PC-3 (cell line): ENCODE measurements at regions not wholly inside any gene's neighbourhood (a gene's known extent, or its start where the extent isn't known, plus 50 kb on each side); places are given as distances from the start of the nearest gene placed in this dataset.

ENCODE experiments used
- ATAC-seq: fragments of 200-7000 bp; cut with Tn5 transposase; 2 replicates; pipeline ENCODE4 v1.9.1; 2020; ENCODE audit warnings: mild to moderate bottlenecking, moderate library complexity
- BruUV-seq: library from RNA; stranded (reverse); fragments of 400-500 nt; replicated peaks from 2 replicates; lab custom pipeline; 2021; lab: Mats Ljungman, UMichigan
- CTCF ChIA-PET: fragments of 300-600 bp; sonication (Branson Sonifier 250); formaldehyde crosslinking; loops from one replicate; lab custom pipeline; 2022; ENCODE audit warnings: antibody characterized with exemption; lab: Charles Lee
- POLR2A ChIA-PET: fragments of 300-600 bp; sonication (Branson Sonifier 250); formaldehyde crosslinking; loops from one replicate; lab custom pipeline; 2022; ENCODE audit warnings: antibody characterized with exemption; ENCODE audit not compliant: unreplicated experiment; lab: Charles Lee
- DNase-seq: peaks from one replicate; pipeline ENCODE4 v3.0.0-alpha.2; 2015
- H2AFZ ChIP-seq: fragments of 300-600 bp; sonication (generic); 2 replicates; pipeline ENCODE4 v1.6.0; 2016; ENCODE audit warnings: antibody characterized with exemption, low read length
- H3F3A ChIP-seq: fragments of 300-600 bp; sonication (generic); one replicate; pipeline ENCODE4 v1.6.0; 2017; ENCODE audit warnings: antibody characterized with exemption, low read length, control low read depth, mild to moderate bottlenecking; ENCODE audit not compliant: unreplicated experiment
- H3K27ac ChIP-seq: fragments of 300-600 bp; sonication (generic); 2 replicates; pipeline ENCODE4 v1.5.1; 2016; ENCODE audit warnings: mild to moderate bottlenecking, low read length
- H3K27me3 ChIP-seq: fragments of 300-600 bp; sonication (generic); 2 replicates; pipeline ENCODE4 v1.6.1; 2016; ENCODE audit warnings: low read length, mixed read lengths
- H3K36me3 ChIP-seq: fragments of 300-600 bp; sonication (generic); 2 replicates; pipeline ENCODE4 v1.6.1; 2016; ENCODE audit warnings: low read depth, mixed run types, low read length, mixed read lengths
- H3K4me1 ChIP-seq: fragments of 300-600 bp; sonication (generic); 2 replicates; pipeline ENCODE4 v1.5.1; 2016; ENCODE audit warnings: low read length; ENCODE audit not compliant: insufficient read depth
- H3K4me2 ChIP-seq: fragments of 300-600 bp; sonication (generic); 2 replicates; pipeline ENCODE4 v1.6.0; 2016; ENCODE audit warnings: low read length
- H3K4me3 ChIP-seq: fragments of 300-600 bp; sonication (generic); 2 replicates; pipeline ENCODE4 v1.5.1; 2016; ENCODE audit warnings: mild to moderate bottlenecking, low read length, mixed read lengths
- H3K79me2 ChIP-seq: fragments of 300-600 bp; sonication (generic); 2 replicates; pipeline ENCODE4 v1.6.1; 2017; ENCODE audit warnings: low read length, mixed read lengths
- H3K9ac ChIP-seq: fragments of 300-600 bp; sonication (generic); 2 replicates; pipeline ENCODE4 v1.6.0; 2016; ENCODE audit warnings: mild to moderate bottlenecking, low read length
- H3K9me2 ChIP-seq: fragments of 300-600 bp; sonication (generic); replicated peaks from 2 replicates; pipeline ENCODE4 v1.6.1; 2016; ENCODE audit warnings: mixed run types, low read length, mixed read lengths
- H3K9me3 ChIP-seq: fragments of 300-600 bp; sonication (generic); 2 replicates; pipeline ENCODE4 v1.6.1; 2016; ENCODE audit warnings: low read length, mixed read lengths
- H4K20me1 ChIP-seq: fragments of 300-600 bp; sonication (generic); 2 replicates; pipeline ENCODE4 v1.6.1; 2016; ENCODE audit warnings: low read length, mixed read lengths
- CTCF ChIP-seq: fragments of 300-600 bp; sonication (generic); conservative IDR thresholded peaks from 2 replicates; pipeline ENCODE4 v1.5.1; 2017; ENCODE audit warnings: antibody characterized with exemption, low read depth, mild to moderate bottlenecking, low read length
- EZH2 ChIP-seq: fragments of 300-600 bp; sonication (generic); IDR thresholded peaks from one replicate; pipeline ENCODE4 v1.6.1; 2017; ENCODE audit warnings: antibody characterized with exemption, mild to moderate bottlenecking, low read length; ENCODE audit not compliant: unreplicated experiment
- EZH2phosphoT487 ChIP-seq: fragments of 300-600 bp; sonication (generic); IDR thresholded peaks from 2 replicates; pipeline ENCODE4 v1.6.1; 2018; ENCODE audit warnings: mild to moderate bottlenecking, antibody characterized with exemption, low read length, borderline replicate concordance
- intact Hi-C: fragments of 100-400 bp; cut with micrococcal nuclease; formaldehyde crosslinking; loops from 2 replicates; pipeline ENCODE4 v1.9.0; 2023

DNA sequence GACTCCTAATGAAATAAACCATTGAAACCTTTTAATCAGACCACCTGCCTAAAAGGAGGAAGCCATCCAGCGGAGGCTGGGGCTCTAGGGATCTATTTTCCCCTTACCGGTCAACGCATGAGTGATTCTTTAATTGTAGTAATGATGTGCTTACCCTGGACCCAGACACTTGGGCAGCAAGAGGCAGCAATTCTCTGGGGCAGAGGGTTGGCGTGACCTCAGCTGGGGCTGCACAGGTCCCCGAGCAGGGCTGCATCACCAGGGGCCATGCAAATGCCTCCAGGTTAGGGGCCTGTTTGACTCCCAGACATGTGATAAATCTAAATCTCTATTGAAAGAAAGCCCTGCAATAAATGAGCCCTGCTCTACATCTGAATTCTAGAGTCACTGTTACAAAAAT lies 194.2 kb upstream of the TSHZ3 start:
- Histone ChIP-seq H4K20me1 (no peaks in the 10 kb centered on the region), H3K9me3 (no peaks in the 10 kb centered on the region), H3K9me2 (no peaks in the 10 kb centered on the region), H3K79me2 (no peaks in the 10 kb centered on the region), H2AFZ (no peak overlapping the region), H3K27ac (no peak overlapping the region), H3K4me2 (no peak overlapping the region), H3K4me1 (no peaks in the 10 kb centered on the region), H3K4me3 (no peak overlapping the region), H3F3A (no peaks in the 10 kb centered on the region), H3K27me3 (no peaks in the 10 kb centered on the region), H3K36me3 (no peaks in the 10 kb centered on the region), H3K9ac (no peak overlapping the region)
- intact Hi-C loops, result no loop called here
- ATAC-seq, result no peak
- no peak for DNase-seq
- no peak for TF ChIP-seq CTCF
- no peak for TF ChIP-seq EZH2
- no peak for TF ChIP-seq EZH2phosphoT487
- POLR2A ChIA-PET, result no interaction called here
- CTCF ChIA-PET, result no interaction called here
- BruUV-seq, result no TSS peak

DNA sequence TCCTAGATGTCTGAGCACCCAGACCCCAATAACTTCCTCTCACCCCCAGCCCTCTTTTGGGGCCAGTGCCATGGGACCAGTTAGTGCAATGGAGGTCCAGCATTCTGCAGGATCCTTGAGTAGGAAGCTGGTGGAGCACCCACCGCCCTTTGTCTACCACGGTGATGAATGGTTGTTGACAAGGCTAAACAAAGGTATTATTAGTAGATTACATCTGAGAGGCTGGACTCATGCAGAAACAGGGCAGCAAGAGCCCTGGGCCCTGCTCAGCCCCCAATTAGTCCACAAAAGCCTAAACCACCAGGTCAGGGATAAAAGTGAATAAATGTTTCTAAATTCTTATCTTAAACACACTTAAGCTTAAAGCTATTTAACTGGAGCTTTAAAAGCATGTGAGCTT lies 196.5 kb upstream of the TSHZ3 start:
- H3K36me3 ChIP-seq, result no peaks in the 10 kb centered on the region
- POLR2A ChIA-PET, result no interaction called here
- no TSS peak for BruUV-seq
- no peaks in the 10 kb centered on the region for H3K79me2 ChIP-seq
- H3K4me1 ChIP-seq, result no peaks in the 10 kb centered on the region
- no peak overlapping the region for H2AFZ ChIP-seq
- CTCF ChIA-PET, result no interaction called here
- ATAC-seq (no peak), DNase-seq (no peak)
- H3K9ac ChIP-seq, result no peak overlapping the region
- H3K27me3 ChIP-seq, result no peaks in the 10 kb centered on the region
- H3K9me3 ChIP-seq, result no peaks in the 10 kb centered on the region
- no peak overlapping the region for H3K4me2 ChIP-seq
- H3F3A ChIP-seq, result no peaks in the 10 kb centered on the region
- no peaks in the 10 kb centered on the region for H3K9me2 ChIP-seq
- H3K4me3 ChIP-seq, result no peak overlapping the region
- no peak overlapping the region for H3K27ac ChIP-seq
- TF ChIP-seq CTCF (no peak), EZH2phosphoT487 (no peak), EZH2 (no peak)
- H4K20me1 ChIP-seq, result no peaks in the 10 kb centered on the region
- intact Hi-C loops, result no loop called here

DNA sequence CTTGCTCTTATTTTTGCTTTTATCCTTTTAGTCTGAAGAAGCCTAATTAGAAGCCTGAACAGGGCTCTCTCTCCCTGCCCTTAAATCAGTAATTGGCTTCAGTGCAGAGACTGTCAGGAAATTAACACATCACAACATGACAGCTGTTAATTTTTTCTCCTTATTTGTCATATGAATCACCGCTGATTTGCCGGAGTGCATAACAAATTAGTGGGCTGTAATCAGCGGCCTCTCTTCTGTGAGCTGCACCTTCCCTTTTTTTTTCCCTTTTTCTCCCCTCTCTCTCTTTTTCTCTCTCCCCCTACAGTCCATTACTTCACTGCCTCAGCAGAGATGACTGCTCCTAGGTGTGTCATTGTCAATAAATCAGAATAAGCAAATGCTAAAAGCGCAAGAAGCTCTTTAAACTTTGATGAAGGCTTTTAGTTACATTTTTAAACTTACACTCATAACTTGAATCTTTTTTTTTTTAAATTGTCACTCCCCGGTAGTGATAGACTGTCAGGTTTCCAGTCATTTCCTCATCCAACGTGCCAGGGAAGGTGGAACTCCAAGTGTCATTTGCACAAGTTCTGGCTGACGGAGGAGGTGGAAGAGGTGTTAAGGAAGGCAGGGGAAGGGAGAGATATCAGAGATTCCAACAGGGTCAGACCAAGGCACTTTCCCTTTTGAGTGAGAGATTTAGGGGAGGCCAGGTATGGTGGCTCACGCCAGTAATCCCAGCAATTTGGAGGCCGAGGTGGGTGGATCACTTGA lies 197.1 kb upstream of the TSHZ3 start:
- BruUV-seq, result no TSS peak
- Histone ChIP-seq H3K4me3 (no peak overlapping the region), H3K36me3 (no peaks in the 10 kb centered on the region), H3K27me3 (no peaks in the 10 kb centered on the region), H3K79me2 (no peaks in the 10 kb centered on the region), H3K9ac (no peak overlapping the region), H3K9me3 (no peaks in the 10 kb centered on the region), H4K20me1 (no peaks in the 10 kb centered on the region), H3K4me1 (no peaks in the 10 kb centered on the region), H3F3A (no peaks in the 10 kb centered on the region), H3K9me2 (no peaks in the 10 kb centered on the region), H3K4me2 (no peak overlapping the region), H2AFZ (no peak overlapping the region), H3K27ac (no peak overlapping the region)
- intact Hi-C loops, result no loop called here
- ATAC-seq (no peak), DNase-seq (no peak)
- POLR2A ChIA-PET, result no interaction called here
- TF ChIP-seq EZH2phosphoT487, result no peak
- no peak for TF ChIP-seq EZH2
- no peak for TF ChIP-seq CTCF
- CTCF ChIA-PET, result no interaction called here
